ENCODE measurements at regions not wholly inside any gene's neighbourhood (a gene's known extent, or its start where the extent isn't known, plus 50 kb on each side); places are given as distances from the start of the nearest gene placed in this dataset.

- no peaks in the 10 kb centered on the region for H3K9me2 ChIP-seq (ENCODE audit: insufficient read depth)
- no peak for DNase-seq
- H3K4me3 ChIP-seq: no peak overlapping the region
- CTCF ChIA-PET: no interaction called here
- BruUV-seq (replicated peaks): no TSS peak
- no peaks in the 10 kb centered on the region for H3K27me3 ChIP-seq (ENCODE audit: insufficient read depth, low read depth)
- H3K36me3 ChIP-seq (ENCODE audit: low read depth): no peaks in the 10 kb centered on the region
- H4K20me1 ChIP-seq (ENCODE audit: insufficient read depth): no peaks in the 10 kb centered on the region; the same call in 1 of the 2 replicates
- H3K4me2 ChIP-seq: no peak overlapping the region
- no peaks in the 10 kb centered on the region for H3K4me1 ChIP-seq (replicated peaks; ENCODE audit: insufficient read depth)
- no peaks in the 10 kb centered on the region for H3K9me3 ChIP-seq (ENCODE audit: insufficient read depth, low read depth)
- no peak overlapping the region for H2AFZ ChIP-seq
- no peak overlapping the region for H3K27ac ChIP-seq
- H3F3A ChIP-seq (ENCODE audit: insufficient read depth, low read depth): no peaks in the 10 kb centered on the region
- TF ChIP-seq EZH2 (IDR thresholded peaks at IDR 0.05; ENCODE audit: low read depth) (no peak), CTCF (conservative IDR thresholded peaks at IDR 0.05) (no peak)
- no peaks in the 10 kb centered on the region for H3K79me2 ChIP-seq (ENCODE audit: low read depth)
- intact Hi-C loops (cut with micrococcal nuclease; ENCODE audit: unreplicated experiment): no loop called here
- POLR2A ChIA-PET (ENCODE audit: unreplicated experiment): no interaction called here
Measured at GRCh38 chr1:239023732-239024360, 362.5 kb upstream of the CHRM3 start.

GRCh38 chr1:239016337-239016736, 370.0 kb upstream of the CHRM3 start:
- DNase-seq: no peak
- no peak overlapping the region for H3K4me3 ChIP-seq
- no peaks in the 10 kb centered on the region for H3F3A ChIP-seq (ENCODE audit: insufficient read depth, low read depth)
- BruUV-seq (replicated peaks): no TSS peak
- no peak overlapping the region for H3K27ac ChIP-seq
- H3K4me1 ChIP-seq (replicated peaks; ENCODE audit: insufficient read depth): no peaks in the 10 kb centered on the region
- TF ChIP-seq EZH2 (IDR thresholded peaks at IDR 0.05; ENCODE audit: low read depth) (no peak), CTCF (conservative IDR thresholded peaks at IDR 0.05) (no peak)
- intact Hi-C loops (cut with micrococcal nuclease; ENCODE audit: unreplicated experiment): no loop called here
- H2AFZ ChIP-seq: no peak overlapping the region
- H3K9me2 ChIP-seq (ENCODE audit: insufficient read depth): no peaks in the 10 kb centered on the region
- H4K20me1 ChIP-seq (ENCODE audit: insufficient read depth): no peaks in the 10 kb centered on the region
- ChIA-PET CTCF (no interaction called here), POLR2A (ENCODE audit: unreplicated experiment) (no interaction called here)
- H3K36me3 ChIP-seq (ENCODE audit: low read depth): no peaks in the 10 kb centered on the region
- H3K79me2 ChIP-seq (ENCODE audit: low read depth): no peaks in the 10 kb centered on the region
- no peaks in the 10 kb centered on the region for H3K27me3 ChIP-seq (ENCODE audit: insufficient read depth, low read depth)
- no peaks in the 10 kb centered on the region for H3K9me3 ChIP-seq (ENCODE audit: insufficient read depth, low read depth)
- H3K4me2 ChIP-seq: no peak overlapping the region

- intact Hi-C loops (cut with micrococcal nuclease; ENCODE audit: unreplicated experiment): no loop called here
- no peaks in the 10 kb centered on the region for H3K36me3 ChIP-seq (ENCODE audit: low read depth)
- no peaks in the 10 kb centered on the region for H3K4me1 ChIP-seq (replicated peaks; ENCODE audit: insufficient read depth)
- H4K20me1 ChIP-seq (ENCODE audit: insufficient read depth): no peaks in the 10 kb centered on the region
- H3K4me2 ChIP-seq: no peak overlapping the region
- no peaks in the 10 kb centered on the region for H3K79me2 ChIP-seq (ENCODE audit: low read depth)
- H3K9me3 ChIP-seq (ENCODE audit: insufficient read depth, low read depth): no peaks in the 10 kb centered on the region
- H3K27me3 ChIP-seq (ENCODE audit: insufficient read depth, low read depth): 0 out of 2 replicates have a peak, but pooled peaks cover under 1% of the 10 kb centered on the region
- H3K4me3 ChIP-seq: no peak overlapping the region
- no peak overlapping the region for H3K27ac ChIP-seq
- no TSS peak for BruUV-seq (replicated peaks)
- H3K9me2 ChIP-seq (ENCODE audit: insufficient read depth): no peaks in the 10 kb centered on the region; the same call in 1 of the 2 replicates
- TF ChIP-seq CTCF (conservative IDR thresholded peaks at IDR 0.05): no peak
- no peak for TF ChIP-seq EZH2 (IDR thresholded peaks at IDR 0.05; ENCODE audit: low read depth)
- no peak overlapping the region for H2AFZ ChIP-seq
- DNase-seq: no peak
- no peaks in the 10 kb centered on the region for H3F3A ChIP-seq (ENCODE audit: insufficient read depth, low read depth)
- CTCF ChIA-PET: no interaction called here
- POLR2A ChIA-PET (ENCODE audit: unreplicated experiment): no interaction called here
Measured at GRCh38 chr1:239011382-239011781, 375.0 kb upstream of the CHRM3 start.
